HG03108 (cell line): ENCODE measurements at regions not wholly inside any gene's neighbourhood (a gene's known extent, or its start where the extent isn't known, plus 50 kb on each side); places are given as distances from the start of the nearest gene placed in this dataset.

Experiments
- ATAC-seq: cut with Tn5 transposase; IDR thresholded peaks from one replicate; pipeline ENCODE4 v1.9.1; 2021; ENCODE audit warnings: moderate library complexity; ENCODE audit not compliant: unreplicated experiment

- no peak for ATAC-seq
These were observed 355.9 kb upstream of the RIOK2 start for GRCh38 chr5:97538912-97539311.

- ATAC-seq, result no peak
These were observed 358.8 kb upstream of the RIOK2 start for GRCh38 chr5:97541864-97542263.

GRCh38 chr5:97542469-97542868 is 359.4 kb upstream of the RIOK2 start:
- no peak for ATAC-seq

GRCh38 chr5:97543166-97543565 is 360.1 kb upstream of the RIOK2 start:
- no peak for ATAC-seq

- no peak for ATAC-seq
These were observed 361.2 kb upstream of the RIOK2 start for GRCh38 chr5:97544240-97544639.

GRCh38 chr5:97544678-97545077 is 361.6 kb upstream of the RIOK2 start:
- no peak for ATAC-seq

- no peak for ATAC-seq
These were observed 362.4 kb upstream of the RIOK2 start for GRCh38 chr5:97545446-97545845.

- ATAC-seq, result no peak
These were observed 363.0 kb upstream of the RIOK2 start for GRCh38 chr5:97545886-97546535.

GRCh38 chr5:97547430-97547829 is 364.4 kb upstream of the RIOK2 start:
- no peak for ATAC-seq

GRCh38 chr5:97547999-97548738 is 365.1 kb upstream of the RIOK2 start:
- peak; percentile 84 for ATAC-seq

- ATAC-seq, result no peak
These were observed 365.7 kb upstream of the RIOK2 start for GRCh38 chr5:97548739-97549080.

- no peak for ATAC-seq
These were observed 366.4 kb upstream of the RIOK2 start for GRCh38 chr5:97549496-97549895.

GRCh38 chr5:97550164-97550563 is 367.1 kb upstream of the RIOK2 start:
- no peak for ATAC-seq

GRCh38 chr5:97550818-97551217 is 367.8 kb upstream of the RIOK2 start:
- ATAC-seq, result no peak

GRCh38 chr5:97553604-97554452 is 370.8 kb upstream of the RIOK2 start:
- no peak for ATAC-seq

- no peak for ATAC-seq
These were observed 372.1 kb upstream of the RIOK2 start for GRCh38 chr5:97554977-97555643.

- ATAC-seq, result no peak
These were observed 372.6 kb upstream of the RIOK2 start for GRCh38 chr5:97555644-97555981.

GRCh38 chr5:97559827-97560598 is 377.0 kb upstream of the RIOK2 start:
- no peak for ATAC-seq

- no peak for ATAC-seq
These were observed 377.5 kb upstream of the RIOK2 start for GRCh38 chr5:97560599-97560993.

- ATAC-seq, result no peak
These were observed 380.1 kb upstream of the RIOK2 start for GRCh38 chr5:97563050-97563657.
